Stimulated activated CD4-positive, alpha-beta T cell treated with anti-CD3 and anti-CD28 coated beads, TNF-alpha, amount 100 ng/mL, for 1 hour (primary cell): ENCODE measurements at regions not wholly inside any gene's neighbourhood (a gene's known extent, or its start where the extent isn't known, plus 50 kb on each side); places are given as distances from the start of the nearest gene placed in this dataset.
"Not testable (repeated sequence)": the region's sequence is repeated elsewhere in the genome, so short reads cannot be mapped to it uniquely, and the experiment has no call there.

Experiments
- DNase-seq, 3 donors: peaks; one replicate each; pipeline ENCODE4 v3.0.0-alpha.2; 2020; ENCODE audit warnings: low read depth in 3 of 3, low spot score in 1 of 3

GRCh38 chr2:38483776-38484501 lies 106.9 kb upstream of the ATL2 start:
- DNase-seq = no peak

GRCh38 chr2:38482710-38483109 lies 105.6 kb upstream of the ATL2 start:
- DNase-seq = not testable (repeated sequence)

GRCh38 chr2:38480617-38481016 lies 103.5 kb upstream of the ATL2 start:
- no peak for DNase-seq

GRCh38 chr2:38477006-38477405 lies 99.9 kb upstream of the ATL2 start:
- DNase-seq = no peak

GRCh38 chr2:38475567-38475881 lies 98.5 kb upstream of the ATL2 start:
- DNase-seq = no peak

DNA sequence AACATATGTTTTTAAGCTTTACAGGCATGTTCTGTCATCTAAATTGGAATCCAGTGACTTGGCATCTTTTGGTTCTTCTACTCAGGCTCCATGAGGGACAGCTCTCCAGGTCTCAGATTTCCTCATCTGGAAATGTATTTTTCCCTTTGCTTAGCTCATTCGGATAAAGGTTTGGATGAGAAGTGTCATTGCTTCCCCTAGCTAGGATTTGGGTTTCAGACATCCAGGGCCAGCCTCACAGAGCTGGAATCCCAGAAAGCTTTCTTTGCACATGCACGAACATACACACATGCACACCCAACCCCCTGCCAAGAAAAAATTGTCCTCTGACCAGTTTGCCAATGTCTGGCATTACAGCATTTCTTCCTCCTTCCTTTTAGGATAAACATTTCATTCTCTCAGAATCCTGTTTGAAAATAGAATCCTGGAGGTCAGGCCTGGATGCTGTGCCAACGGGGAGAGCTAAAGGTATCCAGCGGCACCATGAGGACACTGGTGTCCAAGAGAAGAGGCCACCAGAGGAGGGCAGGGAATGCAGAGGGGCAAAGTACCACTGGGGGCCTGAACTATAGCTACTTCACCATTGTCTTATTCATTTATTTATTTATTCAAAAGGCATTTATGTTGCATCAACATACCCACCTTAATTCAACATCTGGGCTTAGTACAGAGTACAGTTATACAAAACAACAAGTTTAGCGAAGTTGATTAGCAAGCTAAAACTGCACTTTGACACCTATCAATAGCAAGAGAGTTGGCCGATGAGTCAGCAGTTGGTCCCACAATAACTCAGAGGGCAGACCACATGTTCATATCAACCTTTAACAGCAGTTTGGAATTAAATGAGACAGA lies 97.9 kb upstream of the ATL2 start:
- DNase-seq = no peak

GRCh38 chr2:38474021-38474456 lies 97.0 kb upstream of the ATL2 start:
- DNase-seq = no peak

DNA sequence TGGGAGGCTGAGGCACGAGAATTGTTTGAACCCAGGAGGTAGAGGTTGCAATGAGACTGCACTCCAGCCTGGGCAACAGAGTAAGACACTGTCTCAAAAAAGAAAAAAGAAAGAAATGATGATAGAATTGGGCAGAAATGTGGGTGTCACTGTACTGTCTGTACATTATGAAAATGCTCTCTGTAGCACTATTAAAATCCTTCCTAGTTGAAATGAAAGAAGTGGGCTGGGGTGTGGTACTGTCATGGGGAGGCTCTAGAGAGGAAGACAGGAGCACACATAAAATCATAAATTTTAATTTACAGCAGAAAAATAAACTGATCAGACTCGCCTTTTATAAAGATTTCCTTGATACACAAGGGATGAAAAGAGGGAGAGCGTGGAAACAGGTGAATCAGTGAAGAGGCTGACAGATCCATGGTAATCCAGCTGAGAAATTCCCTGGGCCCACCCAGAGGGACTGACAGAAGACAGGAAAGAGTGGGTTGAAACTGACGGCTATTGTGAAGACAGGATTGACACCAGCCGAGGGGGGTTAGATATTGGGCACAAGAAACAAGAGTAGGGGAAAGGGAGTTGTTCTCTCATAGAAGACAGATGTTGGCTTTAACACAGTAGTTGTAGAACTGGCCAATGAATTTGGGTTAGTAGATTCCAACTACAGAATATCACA lies 96.4 kb upstream of the ATL2 start:
- DNase-seq = no peak

DNA sequence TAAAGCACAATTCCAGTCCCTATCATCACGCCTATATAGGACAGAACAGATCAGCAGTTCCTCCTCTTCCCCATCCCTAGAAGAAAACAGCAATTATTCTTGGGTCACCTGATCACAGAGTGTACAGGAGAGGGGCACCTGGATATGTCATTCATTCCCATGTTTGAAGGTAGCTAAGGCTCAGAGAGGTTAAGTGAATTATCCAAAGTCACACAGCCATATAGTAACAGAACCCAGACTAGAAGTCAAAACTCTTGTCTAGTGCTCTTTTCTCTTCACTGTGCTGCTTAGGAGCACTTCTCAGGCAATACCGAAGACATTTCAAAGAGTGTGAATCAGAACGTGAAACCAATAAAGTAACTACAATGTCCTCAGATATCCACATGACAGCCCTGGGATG lies 93.0 kb upstream of the ATL2 start:
- DNase-seq = no peak

GRCh38 chr2:38467768-38468455 lies 90.8 kb upstream of the ATL2 start:
- no peak for DNase-seq

GRCh38 chr2:38466876-38467767 lies 90.0 kb upstream of the ATL2 start:
- DNase-seq = no peak

- no peak for DNase-seq
Measured at GRCh38 chr2:38466409-38466808, 89.3 kb upstream of the ATL2 start.

- no peak for DNase-seq
Measured at GRCh38 chr2:38465789-38466127, 88.7 kb upstream of the ATL2 start.

DNA sequence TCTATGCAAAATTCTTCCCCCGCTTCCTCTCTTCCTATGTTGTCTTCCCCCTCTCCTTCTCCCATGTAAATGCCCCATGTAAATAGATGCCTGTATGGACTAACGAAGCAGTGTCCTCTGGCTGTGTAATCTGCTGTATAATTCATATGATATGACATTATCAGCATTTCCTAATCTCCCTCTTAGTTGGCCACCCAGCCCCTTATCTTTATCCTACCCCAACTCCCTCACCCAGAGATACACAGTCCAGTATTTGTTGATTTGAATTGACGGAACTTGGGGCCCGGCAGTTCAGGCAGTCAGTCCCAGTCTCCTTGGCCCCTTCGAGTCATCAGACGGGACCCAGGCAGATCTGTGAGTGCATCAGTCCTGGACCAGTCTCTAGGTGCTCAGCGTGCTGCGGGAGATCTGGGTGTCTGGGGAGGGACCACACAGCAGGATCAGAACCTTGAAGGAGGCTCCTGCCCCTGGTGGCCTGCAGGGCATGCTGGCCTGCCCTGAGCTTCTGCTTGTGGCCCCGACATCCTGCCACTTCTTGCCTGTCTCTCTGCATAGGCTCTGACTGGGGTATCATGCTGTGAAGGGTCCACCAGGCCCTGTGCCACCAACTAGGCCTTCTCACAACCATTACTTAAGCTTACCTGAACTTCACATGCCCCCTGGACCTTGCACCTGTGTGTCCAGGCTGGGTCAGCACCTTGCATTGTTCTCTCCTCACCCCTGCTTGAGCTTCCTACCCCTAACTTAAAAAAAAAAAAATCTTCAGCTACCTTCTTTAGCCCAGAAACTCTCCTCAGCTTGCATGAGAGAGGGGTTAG lies 88.1 kb upstream of the ATL2 start:
- DNase-seq = no peak

GRCh38 chr2:38463752-38464151 lies 86.7 kb upstream of the ATL2 start:
- no peak for DNase-seq

DNA sequence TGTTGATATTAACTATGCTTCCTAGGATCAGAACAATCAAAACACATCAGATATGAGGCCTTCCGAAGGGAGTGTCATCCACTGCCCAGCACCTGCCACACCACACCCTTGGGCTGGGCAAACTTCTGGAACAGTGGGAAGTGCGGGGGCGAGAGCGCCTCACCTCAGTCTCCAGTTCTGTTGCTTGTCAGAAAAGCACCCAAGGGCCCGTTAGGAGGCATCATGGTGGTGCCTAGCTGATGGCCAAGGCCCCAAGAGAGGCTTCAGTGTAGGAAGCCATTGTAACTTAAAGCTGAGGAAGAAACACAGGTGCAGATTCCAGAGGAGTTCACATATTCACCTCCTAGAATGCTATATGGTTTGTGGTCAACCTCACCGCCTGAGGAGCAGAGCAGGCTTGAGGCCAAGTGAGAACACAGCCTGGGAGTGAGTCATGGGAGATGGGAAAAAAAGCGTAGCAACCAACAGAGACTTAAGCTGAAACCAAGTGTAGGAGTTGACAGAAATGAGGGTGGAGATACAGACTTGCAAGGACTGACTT lies 85.1 kb upstream of the ATL2 start:
- DNase-seq = no peak

GRCh38 chr2:38461470-38461869 lies 84.4 kb upstream of the ATL2 start:
- no peak for DNase-seq

DNA sequence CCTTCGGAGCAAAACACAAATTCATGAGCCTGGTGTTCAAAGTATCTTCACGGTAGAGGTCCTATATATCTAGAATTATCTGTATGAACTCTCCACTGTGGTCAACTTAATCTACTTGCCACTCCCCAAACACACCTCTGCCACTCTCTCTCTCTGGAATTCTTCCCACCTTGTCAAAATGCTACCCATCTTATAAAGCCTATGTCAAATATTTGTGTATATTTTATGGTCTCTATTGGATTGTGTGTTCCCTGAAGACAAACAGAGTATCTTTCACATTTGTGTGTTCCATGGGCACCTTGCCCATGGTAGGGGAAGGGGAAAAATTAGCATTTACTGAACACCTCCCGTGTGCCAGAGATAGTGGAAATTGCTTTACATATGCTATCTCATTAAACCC lies 83.2 kb upstream of the ATL2 start:
- DNase-seq = no peak

- DNase-seq = no peak
Measured at GRCh38 chr2:38454081-38454480, 77.0 kb upstream of the ATL2 start.

DNA sequence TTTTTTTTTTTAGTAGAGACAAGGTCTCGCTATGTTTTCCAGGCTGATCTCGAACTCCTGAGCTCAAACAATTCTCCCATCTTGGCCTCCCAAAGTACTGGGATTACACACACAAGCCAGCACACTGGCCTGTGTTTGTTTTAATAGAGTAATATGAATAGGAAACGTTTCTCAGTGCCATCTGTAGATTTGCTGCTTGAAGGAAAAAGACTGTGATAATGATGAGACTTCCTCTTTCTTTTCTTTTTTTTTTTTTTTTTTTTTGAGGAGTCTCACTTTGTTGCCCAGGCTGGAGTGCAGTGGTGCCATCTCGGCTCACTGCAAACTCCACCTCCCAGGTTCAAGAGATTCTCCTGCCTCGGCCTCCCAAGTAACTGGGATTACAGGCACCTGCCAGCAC lies 74.7 kb upstream of the ATL2 start:
- not testable (repeated sequence) for DNase-seq
